T-helper 22 cell (primary cell): ENCODE measurements at regions not wholly inside any gene's neighbourhood (a gene's known extent, or its start where the extent isn't known, plus 50 kb on each side); places are given as distances from the start of the nearest gene placed in this dataset.
"Not testable (repeated sequence)": the region's sequence is repeated elsewhere in the genome, so short reads cannot be mapped to it uniquely, and the experiment has no call there.

Source experiments
- DNase-seq: peaks from one replicate; pipeline ENCODE4 v3.0.0-alpha.2; 2020; ENCODE audit warnings: low read depth

GRCh38 chr3:110888625-110889375 is 182.8 kb upstream of the NECTIN3 start:
- DNase-seq: not testable (repeated sequence)

DNA sequence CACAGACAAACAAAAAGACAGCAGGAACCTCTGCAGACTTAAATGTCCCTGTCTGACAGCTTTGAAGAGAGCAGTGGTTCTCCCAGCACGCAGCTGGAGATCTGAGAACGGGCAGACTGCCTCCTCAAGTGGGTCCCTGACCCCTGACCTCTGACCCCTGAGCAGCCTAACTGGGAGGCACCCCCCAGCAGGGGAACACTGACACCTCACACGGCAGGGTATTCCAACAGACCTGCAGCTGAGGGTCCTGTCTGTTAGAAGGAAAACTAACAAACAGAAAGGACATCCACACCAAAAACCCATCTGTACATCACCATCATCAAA is 182.3 kb upstream of the NECTIN3 start:
- DNase-seq: not testable (repeated sequence)

DNA sequence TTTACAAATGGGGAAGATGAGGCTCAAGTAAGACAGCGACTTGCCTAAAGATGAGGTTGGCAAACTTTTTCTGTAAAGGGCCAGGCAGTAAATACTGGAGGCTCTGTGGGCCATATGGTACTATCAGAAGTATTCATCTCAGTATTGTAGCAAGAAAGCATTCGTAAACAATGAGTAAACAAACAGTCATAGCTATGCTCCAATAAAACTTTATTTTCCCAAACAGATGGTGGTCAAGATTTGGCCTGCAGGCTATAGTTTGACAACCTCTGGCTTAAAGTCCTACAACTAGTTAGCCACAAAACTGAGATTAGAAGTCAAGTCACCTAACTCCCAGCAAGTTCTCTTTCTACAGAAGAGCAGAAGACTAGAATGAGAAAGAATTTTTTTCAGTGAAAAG is 177.0 kb upstream of the NECTIN3 start:
- no peak for DNase-seq

GRCh38 chr3:110895054-110895453 is 176.6 kb upstream of the NECTIN3 start:
- no peak for DNase-seq

DNA sequence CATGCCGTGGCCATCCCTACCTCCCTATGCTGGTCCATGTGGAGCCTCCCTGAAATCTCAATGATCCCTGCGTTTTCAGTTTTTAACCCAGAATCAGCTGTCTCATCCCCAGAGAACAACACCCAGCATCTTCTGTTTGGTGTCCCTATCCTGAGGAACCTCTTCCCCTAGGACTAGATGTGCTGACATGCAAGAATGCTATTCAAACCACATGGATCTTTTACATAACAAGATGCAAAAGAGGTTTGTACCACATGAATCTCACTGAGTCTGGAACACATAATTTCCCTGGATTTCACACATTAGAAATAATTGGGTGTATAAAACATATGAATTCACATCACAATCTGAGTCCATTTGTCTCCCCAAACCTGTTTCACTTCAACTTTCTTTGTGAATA is 174.6 kb upstream of the NECTIN3 start:
- DNase-seq: no peak

GRCh38 chr3:110900576-110900975 is 171.0 kb upstream of the NECTIN3 start:
- DNase-seq: no peak

DNA sequence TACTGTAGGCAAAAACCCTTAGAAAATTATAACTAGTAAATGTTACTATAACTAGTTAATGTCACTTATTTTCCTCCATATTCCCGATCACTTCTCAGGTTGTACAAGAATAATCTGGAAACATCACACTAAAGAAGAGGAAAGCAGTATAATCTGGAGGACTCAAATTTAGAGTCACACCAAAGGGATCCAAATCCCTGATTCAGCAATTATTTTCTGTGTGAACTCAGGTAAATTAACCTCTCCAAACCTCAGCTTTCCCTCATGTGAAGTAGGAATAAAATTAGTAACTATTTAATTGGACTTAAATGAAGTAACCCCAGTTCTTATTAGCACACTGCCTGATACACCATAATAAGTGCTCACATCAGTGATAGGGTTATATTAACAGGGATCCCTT is 170.1 kb upstream of the NECTIN3 start:
- DNase-seq: no peak

DNA sequence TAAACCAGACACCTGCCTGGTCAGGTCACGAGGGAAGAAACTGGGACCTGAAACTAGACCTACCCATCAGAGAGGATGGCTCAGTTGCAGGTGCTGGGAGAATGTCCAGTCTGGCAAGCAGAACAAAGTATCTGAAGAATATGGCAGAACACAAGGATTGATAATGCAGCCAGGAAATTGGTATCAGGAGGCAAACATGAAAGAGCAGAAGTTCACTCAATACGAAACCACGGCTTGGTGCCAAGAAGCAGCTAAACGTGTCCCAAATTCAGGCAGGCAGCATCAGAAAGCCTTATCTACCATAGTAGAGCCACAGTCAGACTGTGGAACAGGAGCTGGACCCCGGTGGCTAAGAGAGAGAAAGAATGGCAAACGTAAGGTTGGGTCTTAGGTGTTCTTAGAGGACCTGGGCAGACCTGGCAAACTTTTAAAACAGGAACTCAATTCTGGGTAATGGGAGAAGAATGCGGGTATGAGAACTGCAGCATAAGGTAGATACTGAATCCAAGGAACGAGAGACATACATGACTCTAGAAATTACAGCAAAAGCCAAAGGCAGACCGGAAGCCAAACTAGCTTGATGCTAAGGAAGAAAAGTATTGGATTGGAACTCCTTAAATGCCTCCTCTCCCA is 169.0 kb upstream of the NECTIN3 start:
- no peak for DNase-seq

DNA sequence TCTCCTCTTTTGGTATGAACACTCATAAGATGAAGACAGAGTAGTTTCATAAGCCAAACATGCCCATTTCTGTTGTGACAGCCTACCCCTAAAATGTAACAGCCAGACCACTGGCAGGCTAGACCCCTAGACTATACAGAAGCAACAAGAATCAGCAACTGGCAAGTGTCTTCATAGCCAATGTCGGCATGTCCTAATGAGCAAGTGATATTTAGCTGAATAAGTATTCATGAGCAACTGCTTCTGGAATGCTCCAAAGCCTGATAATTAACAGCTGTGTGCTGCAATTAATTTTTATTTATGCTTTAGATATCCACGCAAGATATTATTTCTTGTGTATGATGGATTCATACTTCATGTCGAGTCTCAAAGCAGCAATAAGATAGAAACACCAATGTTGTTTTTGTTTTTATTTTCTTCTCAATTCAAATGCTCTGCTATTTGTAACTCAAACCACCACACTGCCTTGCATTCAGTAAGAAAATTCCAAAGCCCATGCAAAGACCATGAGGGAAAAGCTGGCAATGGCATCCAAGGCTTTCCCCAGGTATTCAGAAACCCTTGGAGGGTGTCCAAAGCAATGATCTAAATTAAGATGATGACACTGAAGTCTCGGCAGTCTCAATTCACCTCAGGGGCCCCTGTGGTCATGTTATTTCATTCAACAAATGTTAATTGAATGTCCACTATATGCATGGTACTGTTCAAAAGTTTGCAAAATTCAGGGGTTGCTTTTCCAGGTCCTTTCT is 167.7 kb upstream of the NECTIN3 start:
- no peak for DNase-seq

GRCh38 chr3:110904520-110904890 is 167.1 kb upstream of the NECTIN3 start:
- DNase-seq: no peak

GRCh38 chr3:110905121-110905520 is 166.5 kb upstream of the NECTIN3 start:
- no peak for DNase-seq

DNA sequence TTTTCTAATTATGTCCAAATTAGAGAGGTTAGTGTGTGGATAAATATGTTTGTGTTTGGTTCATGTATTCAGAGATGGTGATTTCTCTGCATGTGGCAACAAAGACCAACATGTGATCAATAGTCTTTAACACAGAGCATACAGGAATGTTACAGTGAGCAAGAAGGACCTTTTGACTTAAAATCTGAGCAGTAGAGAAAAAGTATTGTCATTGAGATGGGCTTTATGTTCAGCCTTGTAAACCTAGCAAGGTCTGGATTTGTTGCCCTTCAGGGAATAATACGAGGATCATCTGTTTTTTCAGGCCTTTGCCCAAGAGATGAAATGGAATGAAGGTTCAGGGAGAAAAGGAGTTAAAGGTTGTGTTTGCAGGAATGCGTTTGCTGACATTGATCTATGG is 161.8 kb upstream of the NECTIN3 start:
- DNase-seq: no peak

GRCh38 chr3:110910346-110910955 is 161.2 kb upstream of the NECTIN3 start:
- DNase-seq: no peak

DNA sequence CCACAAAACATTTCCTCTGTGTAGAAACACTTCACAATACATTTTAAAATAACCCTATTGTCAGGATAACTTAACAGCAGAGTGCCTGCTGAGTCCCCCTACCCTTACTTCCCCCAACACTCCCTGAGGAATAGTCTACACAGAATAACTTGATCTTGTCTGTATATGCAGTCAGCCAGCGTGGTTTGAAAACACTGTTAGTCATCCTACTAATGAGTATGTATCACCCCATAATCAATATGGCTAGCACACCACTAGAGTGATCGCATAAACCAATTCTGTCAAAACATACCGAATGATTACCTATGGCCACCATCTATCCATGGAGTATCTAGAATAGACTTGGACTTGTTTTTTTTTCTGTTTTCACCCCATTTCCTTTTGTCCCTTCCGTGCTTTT is 152.7 kb upstream of the NECTIN3 start:
- no peak for DNase-seq

- DNase-seq: no peak
These were observed 145.8 kb upstream of the NECTIN3 start for GRCh38 chr3:110925798-110926197.

DNA sequence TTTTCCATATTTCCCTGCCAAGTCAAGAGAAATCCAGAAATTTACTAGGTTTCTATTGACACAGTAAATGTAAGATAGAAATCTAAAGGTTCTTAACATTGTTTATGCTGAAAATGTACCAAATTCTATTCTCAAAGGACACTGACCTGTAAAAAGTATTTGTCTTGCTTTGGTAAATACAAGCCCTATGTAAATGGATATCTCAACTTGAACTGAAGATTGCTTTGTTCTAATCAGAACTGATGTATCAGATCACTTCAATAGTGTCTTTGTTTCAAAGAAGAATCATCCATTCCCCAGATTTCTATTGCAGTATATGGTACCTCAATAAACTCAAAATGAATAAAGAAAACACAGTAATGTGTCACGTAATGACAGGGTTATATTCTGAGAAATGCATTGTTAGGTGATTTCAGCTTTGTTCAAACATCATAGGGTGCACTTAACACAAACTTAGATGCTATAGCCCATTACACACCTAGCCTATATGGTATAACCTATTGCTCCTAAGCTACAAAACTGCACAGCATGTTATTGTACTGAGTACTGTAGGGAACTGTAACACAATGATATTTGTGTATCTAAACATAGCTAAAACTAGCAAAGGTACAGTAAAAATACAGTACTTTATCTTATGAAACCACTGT is 143.5 kb upstream of the NECTIN3 start:
- DNase-seq: no peak

GRCh38 chr3:110929816-110930215 is 141.8 kb upstream of the NECTIN3 start:
- DNase-seq: no peak

GRCh38 chr3:110932567-110932966 is 139.0 kb upstream of the NECTIN3 start:
- DNase-seq: no peak

- DNase-seq: no peak
These were observed 137.7 kb upstream of the NECTIN3 start for GRCh38 chr3:110933821-110934426.

DNA sequence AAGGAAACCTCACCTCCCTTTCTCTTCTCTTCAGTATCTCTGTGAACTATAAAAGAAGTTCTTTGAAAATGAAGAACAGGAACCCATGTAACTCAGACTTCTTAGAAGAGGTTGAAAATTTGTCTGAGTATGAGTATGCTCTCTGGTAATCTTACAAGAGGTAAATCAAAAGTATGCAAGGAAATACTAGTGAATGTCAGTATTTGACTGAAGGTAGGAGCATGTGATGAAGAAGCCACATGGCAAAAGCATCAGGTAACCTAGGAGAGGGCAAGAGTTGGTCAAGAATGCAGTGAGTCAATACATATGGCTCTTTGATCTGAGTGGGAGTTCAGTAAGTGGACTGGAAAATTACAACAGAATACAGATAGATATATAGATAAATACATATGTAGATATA is 133.0 kb upstream of the NECTIN3 start:
- DNase-seq: no peak

- DNase-seq: no peak
These were observed 131.6 kb upstream of the NECTIN3 start for GRCh38 chr3:110940055-110940454.

DNA sequence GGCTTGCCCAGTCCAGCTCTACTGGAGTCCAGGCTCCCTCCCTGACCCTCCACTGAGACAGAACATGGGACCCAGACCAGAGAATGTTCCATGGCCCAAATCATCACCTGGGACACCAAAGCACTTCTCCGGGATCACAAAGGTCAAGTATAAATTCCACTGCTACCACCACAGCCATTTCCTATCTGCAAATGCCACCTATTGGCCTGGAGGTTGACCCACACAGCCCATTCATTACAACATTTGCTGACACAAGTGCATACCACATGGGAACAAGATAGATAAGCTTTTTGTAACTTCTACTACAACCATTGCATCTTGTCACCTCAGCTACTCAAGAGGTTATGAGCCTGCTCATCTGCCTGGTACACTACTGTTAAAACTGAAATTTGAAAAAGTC is 126.8 kb upstream of the NECTIN3 start:
- DNase-seq: no peak
